HepG2 (cell line): ENCODE measurements at regions not wholly inside any gene's neighbourhood (a gene's known extent, or its start where the extent isn't known, plus 50 kb on each side); places are given as distances from the start of the nearest gene placed in this dataset.

Source experiments
- ATAC-seq: fragments of 200-7000 bp; cut with Tn5 transposase; 3 replicates; pipeline ENCODE4 v1.9.1; 2020; ENCODE audit warnings: mild to moderate bottlenecking, moderate library complexity
- BruUV-seq: library from RNA; stranded (reverse); fragments of 400-500 nt; replicated peaks from 2 replicates; lab custom pipeline; 2021; lab: Mats Ljungman, UMichigan
- CTCF ChIA-PET: fragments of 300-600 bp; formaldehyde crosslinking; extraction: SDS; loops from one replicate; lab custom pipeline; 2021; ENCODE audit warnings: low total read pairs, inconsistent platforms, low intra/inter-chr PET ratio; lab: Yijun Ruan, JAX
- POLR2A ChIA-PET: fragments of 350-600 bp; sonication (Branson Sonifier 250); formaldehyde crosslinking; loops from one replicate; lab custom pipeline; 2020; ENCODE audit warnings: antibody characterized with exemption, inconsistent platforms; lab: Yijun Ruan, JAX
- DNase-seq: peaks from one replicate; pipeline ENCODE4 v3.0.0-alpha.2; 2015; ENCODE audit warnings: low spot score
- FAIRE-seq: peaks from 3 replicates; lab custom pipeline; 2011; peaks lifted over from hg19 to GRCh38; lab: Jason Lieb, UNC
- H2AFZ ChIP-seq: one replicate; pipeline ENCODE4 v1.6.1; 2011; ENCODE audit warnings: low read length, inconsistent platforms
- H3K27ac ChIP-seq: fragments of 300-600 bp; 3 replicates; pipeline ENCODE4 v1.8.0; 2011; ENCODE audit warnings: mixed run types, mild to moderate bottlenecking, mixed read lengths, low read length, inconsistent platforms; ENCODE audit not compliant: insufficient read depth; ENCODE audit errors: extremely low read length
- H3K27me3 ChIP-seq, 2 experiments: fragments of 200-600 bp in 1 of 2; 2 replicates in 1 of 2; 3 replicates in 1 of 2; pipeline versions ENCODE4 v1.6.0 to v1.8.0; 2011; ENCODE audit warnings: low read length in 2 of 2, mild to moderate bottlenecking in 2 of 2, moderate library complexity in 2 of 2, inconsistent platforms in 1 of 2; ENCODE audit not compliant: insufficient read depth in 2 of 2, control insufficient read depth in 1 of 2
- H3K36me3 ChIP-seq, 2 experiments: fragments of 200-600 bp in 1 of 2; replicated peaks in 1 of 2; 2 replicates in 1 of 2; 3 replicates in 1 of 2; pipeline versions ENCODE4 v1.5.1 to v1.8.0; 2011; ENCODE audit warnings: low read length in 2 of 2, inconsistent platforms in 1 of 2; ENCODE audit not compliant: insufficient read depth in 2 of 2, control insufficient read depth in 1 of 2
- H3K4me1 ChIP-seq: 2 replicates; pipeline ENCODE4 v1.5.1; 2012; ENCODE audit warnings: low read length, inconsistent platforms; ENCODE audit not compliant: insufficient read depth
- H3K4me2 ChIP-seq: 2 replicates; pipeline ENCODE4 v1.6.0; 2011; ENCODE audit warnings: low read depth, low read length, inconsistent platforms
- H3K4me3 ChIP-seq, 3 experiments: fragments of 200-600 bp in 1 of 3; sonication (generic), shearing (Covaris generic) in 1 of 3; replicated peaks in 1 of 3; 2 replicates each; pipeline ENCODE4 v1.5.1; 2011 to 2016; ENCODE audit warnings: low read length in 3 of 3, inconsistent platforms in 2 of 3, low read depth in 2 of 3, mild to moderate bottlenecking in 2 of 3, control low read depth in 1 of 3, mixed read lengths in 1 of 3; ENCODE audit not compliant: insufficient read depth in 1 of 3
- H3K79me2 ChIP-seq: one replicate; pipeline ENCODE4 v1.6.1; 2011; ENCODE audit warnings: low read length, inconsistent platforms; ENCODE audit not compliant: insufficient read depth
- H3K9ac ChIP-seq: 2 replicates; pipeline ENCODE4 v1.6.0; 2011; ENCODE audit warnings: mild to moderate bottlenecking, low read depth, low read length, inconsistent platforms; ENCODE audit not compliant: insufficient read depth
- H3K9me3 ChIP-seq: 2 replicates; pipeline ENCODE4 v1.5.1; 2012; ENCODE audit warnings: mild to moderate bottlenecking, low read length
- H4K20me1 ChIP-seq: 2 replicates; pipeline ENCODE4 v1.6.0; 2011; ENCODE audit warnings: inconsistent platforms, mild to moderate bottlenecking, low read length, moderate library complexity; ENCODE audit not compliant: insufficient read depth
- CHCHD3 ChIP-seq: sonication (generic); formaldehyde crosslinking; IDR thresholded peaks from 2 replicates; pipeline ENCODE4 v1.8.0; 2022; ENCODE audit warnings: mild to moderate bottlenecking, missing genetic modification reagents, moderate library complexity
- ELF3 ChIP-seq: IDR thresholded peaks from 2 replicates; pipeline ENCODE4 v1.6.1; 2016; ENCODE audit warnings: missing genetic modification reagents, missing compliant biosample characterization
- FOSL2 ChIP-seq: sonication (generic); formaldehyde crosslinking; IDR thresholded peaks from 2 replicates; pipeline ENCODE4 v1.4.0; 2020; ENCODE audit warnings: missing genetic modification reagents
- FUBP1 ChIP-seq: sonication (generic); formaldehyde crosslinking; IDR thresholded peaks from 2 replicates; pipeline ENCODE4 v1.5.1; 2020; ENCODE audit warnings: missing genetic modification reagents, mild to moderate bottlenecking, borderline replicate concordance
- HOXD1 ChIP-seq: sonication (generic); formaldehyde crosslinking; IDR thresholded peaks from 2 replicates; pipeline ENCODE4 v1.5.0; 2020; ENCODE audit warnings: missing genetic modification reagents
- PAXIP1 ChIP-seq: sonication (generic); formaldehyde crosslinking; conservative IDR thresholded peaks from 2 replicates; pipeline ENCODE4 v1.4.0; 2020; ENCODE audit warnings: mild to moderate bottlenecking, missing genetic modification reagents, moderate library complexity
- POLR2A ChIP-seq, 2 experiments: IDR thresholded peaks; 2 replicates each; pipeline ENCODE4 v1.6.1; 2011; ENCODE audit warnings: low read depth in 2 of 2, low read length in 2 of 2, mild to moderate bottlenecking in 1 of 2, moderate library complexity in 1 of 2; ENCODE audit not compliant: insufficient read depth in 1 of 2
- TFAP4 ChIP-seq: sonication (generic); IDR thresholded peaks from 2 replicates; pipeline ENCODE4 v1.6.1; 2016; ENCODE audit warnings: low read depth, borderline replicate concordance
- ZBTB2 ChIP-seq: sonication (generic); formaldehyde crosslinking; IDR thresholded peaks from 2 replicates; pipeline ENCODE4 v1.8.0; 2022; ENCODE audit warnings: low read depth, missing genetic modification reagents
- ZFP36 ChIP-seq: fragments of 150-350 bp; IDR thresholded peaks from 2 replicates; pipeline ENCODE4 v1.6.1; 2018; ENCODE audit warnings: borderline replicate concordance, low read length, low read depth; ENCODE audit not compliant: partially characterized antibody
- ZNF720 ChIP-seq: sonication (generic); formaldehyde crosslinking; IDR thresholded peaks from 2 replicates; pipeline ENCODE4 v1.4.0; 2020; ENCODE audit warnings: missing genetic modification reagents
- WGBS: methylation state at CpG from one replicate; pipeline ENCODE4 v1.1.6; 2017; ENCODE audit warnings: low lambda C conversion rate; 5-methylcytosine and 5-hydroxymethylcytosine counted together
- in situ Hi-C: cut with HindIII; loops from 2 replicates; pipeline ENCODE4 v1.10.0; 2017; ENCODE audit warnings: low pct_unique_long_range_greater_than_20kb; ENCODE audit not compliant: extremely low pct_ligation_motif_present
- intact Hi-C: fragments of 100-400 bp; cut with micrococcal nuclease; formaldehyde crosslinking; loops from one replicate; pipeline ENCODE4 v1.10.0; 2022; ENCODE audit not compliant: unreplicated experiment

GRCh38 chr14:104315169-104315568, 176.8 kb downstream of the KIF26A start:
- H3K36me3 ChIP-seq: no peaks in the 10 kb centered on the region
- H2AFZ ChIP-seq: no peak overlapping the region
- POLR2A ChIA-PET: no interaction called here
- H3K4me3 ChIP-seq: no peak overlapping the region
- no peaks in the 10 kb centered on the region for H3K9me3 ChIP-seq
- CTCF ChIA-PET: no interaction called here
- FAIRE-seq: no peak
- H3K9ac ChIP-seq: no peak overlapping the region
- no peak overlapping the region for H3K4me2 ChIP-seq
- WGBS: 3% methylated on average over 14 of the region's 14 CpGs
- no peaks in the 10 kb centered on the region for H3K4me1 ChIP-seq
- intact Hi-C loops: no loop called here
- no peak overlapping the region for H3K27ac ChIP-seq
- DNase-seq: no peak
- H4K20me1 ChIP-seq: no peaks in the 10 kb centered on the region
- no peak for ATAC-seq
- BruUV-seq: no TSS peak
- no peak for TF ChIP-seq TFAP4
- TF ChIP-seq HOXD1 (CRISPR knock-in tag): no peak
- no peak for TF ChIP-seq ELF3
- no peak for TF ChIP-seq FOSL2 (CRISPR knock-in tag)
- no peak for TF ChIP-seq ZNF720 (CRISPR knock-in tag)
- no peak for TF ChIP-seq ZFP36
- TF ChIP-seq CHCHD3 (CRISPR knock-in tag): no peak
- TF ChIP-seq POLR2A (IDR thresholded peaks at IDR 0.05; ENCODE audit: insufficient read depth in 1 of 2, low read depth in 2 of 2, low read length in 2 of 2): no peak
- no peaks in the 10 kb centered on the region for H3K79me2 ChIP-seq
- in situ Hi-C loops: no loop called here
- peaks cover 10 to 31% of the 10 kb centered on the region in 2 experiments; a peak in 4 of 5 replicates for H3K27me3 ChIP-seq

GRCh38 chr14:104315625-104316024, 177.2 kb downstream of the KIF26A start:
- CTCF ChIA-PET: no interaction called here
- WGBS: 0% methylated on average over 1 of the region's 2 CpGs
- TF ChIP-seq PAXIP1 (CRISPR knock-in tag) (no peak), FUBP1 (no peak), ZBTB2 (no peak)

More at GRCh38 chr14:104315625-104316024, 177.2 kb downstream of the KIF26A start:
- Histone ChIP-seq H3K79me2 (no peaks in the 10 kb centered on the region), H2AFZ (no peak overlapping the region), H3K4me1 (no peaks in the 10 kb centered on the region), H3K27ac (no peak overlapping the region), H3K36me3 (no peaks in the 10 kb centered on the region), H4K20me1 (no peaks in the 10 kb centered on the region), H3K27me3 (peaks cover 10 to 31% of the 10 kb centered on the region in 2 experiments; a peak in 4 of 5 replicates), H3K9me3 (no peaks in the 10 kb centered on the region), H3K4me3 (no peak overlapping the region), H3K9ac (no peak overlapping the region), H3K4me2 (no peak overlapping the region)
- ATAC-seq (no peak), DNase-seq (no peak), FAIRE-seq (no peak)
- in situ Hi-C loops: no loop called here
- POLR2A ChIA-PET: no interaction called here
- intact Hi-C loops: no loop called here
- no TSS peak for BruUV-seq
